ENCODE measurements at regions not wholly inside any gene's neighbourhood (a gene's known extent, or its start where the extent isn't known, plus 50 kb on each side); places are given as distances from the start of the nearest gene placed in this dataset.

GRCh38 chr2:49577041-49577440, 422.7 kb upstream of the FSHR start:
- TF ChIP-seq POLR2A (IDR thresholded peaks at IDR 0.05), result no peak
- TF ChIP-seq, protein P1, sequence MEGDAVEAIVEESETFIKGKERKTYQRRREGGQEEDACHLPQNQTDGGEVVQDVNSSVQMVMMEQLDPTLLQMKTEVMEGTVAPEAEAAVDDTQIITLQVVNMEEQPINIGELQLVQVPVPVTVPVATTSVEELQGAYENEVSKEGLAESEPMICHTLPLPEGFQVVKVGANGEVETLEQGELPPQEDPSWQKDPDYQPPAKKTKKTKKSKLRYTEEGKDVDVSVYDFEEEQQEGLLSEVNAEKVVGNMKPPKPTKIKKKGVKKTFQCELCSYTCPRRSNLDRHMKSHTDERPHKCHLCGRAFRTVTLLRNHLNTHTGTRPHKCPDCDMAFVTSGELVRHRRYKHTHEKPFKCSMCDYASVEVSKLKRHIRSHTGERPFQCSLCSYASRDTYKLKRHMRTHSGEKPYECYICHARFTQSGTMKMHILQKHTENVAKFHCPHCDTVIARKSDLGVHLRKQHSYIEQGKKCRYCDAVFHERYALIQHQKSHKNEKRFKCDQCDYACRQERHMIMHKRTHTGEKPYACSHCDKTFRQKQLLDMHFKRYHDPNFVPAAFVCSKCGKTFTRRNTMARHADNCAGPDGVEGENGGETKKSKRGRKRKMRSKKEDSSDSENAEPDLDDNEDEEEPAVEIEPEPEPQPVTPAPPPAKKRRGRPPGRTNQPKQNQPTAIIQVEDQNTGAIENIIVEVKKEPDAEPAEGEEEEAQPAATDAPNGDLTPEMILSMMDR (IDR thresholded peaks at IDR 0.05), result no peak
